PC-9 (cell line): ENCODE measurements at regions not wholly inside any gene's neighbourhood (a gene's known extent, or its start where the extent isn't known, plus 50 kb on each side); places are given as distances from the start of the nearest gene placed in this dataset.

Experiments used
- EZH2 ChIP-seq: fragments of 200-600 bp; sonication (generic); IDR thresholded peaks from 2 replicates; pipeline ENCODE4 v1.8.0; 2017; ENCODE audit warnings: antibody characterized with exemption, low read depth
- TF ChIP-seq, protein P1 (sequence below): fragments of 200-600 bp; sonication (generic); conservative IDR thresholded peaks from 2 replicates; pipeline ENCODE4 v1.6.1; 2017; ENCODE audit warnings: mixed run types, antibody characterized with exemption, mild to moderate bottlenecking, moderate library complexity

DNA sequence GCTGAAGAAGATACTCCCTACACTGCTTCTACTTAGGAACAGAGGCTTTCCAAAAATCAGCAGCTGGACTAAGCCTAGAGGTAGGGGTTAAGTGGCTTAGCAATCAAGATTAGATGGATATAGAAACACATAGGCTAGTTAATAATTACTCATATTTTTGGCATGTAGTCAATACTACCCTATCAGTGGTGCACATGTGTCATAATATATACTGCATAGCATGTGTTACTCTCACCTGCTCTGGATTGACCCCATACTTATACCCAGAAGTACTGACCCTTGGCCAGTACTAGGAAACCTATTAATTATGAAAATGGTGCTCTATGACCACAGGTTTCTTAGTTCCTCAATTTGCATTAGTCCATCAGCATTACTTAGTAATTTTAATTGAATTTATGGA lies 528.4 kb upstream of the LMO3 start:
- TF ChIP-seq, protein P1, sequence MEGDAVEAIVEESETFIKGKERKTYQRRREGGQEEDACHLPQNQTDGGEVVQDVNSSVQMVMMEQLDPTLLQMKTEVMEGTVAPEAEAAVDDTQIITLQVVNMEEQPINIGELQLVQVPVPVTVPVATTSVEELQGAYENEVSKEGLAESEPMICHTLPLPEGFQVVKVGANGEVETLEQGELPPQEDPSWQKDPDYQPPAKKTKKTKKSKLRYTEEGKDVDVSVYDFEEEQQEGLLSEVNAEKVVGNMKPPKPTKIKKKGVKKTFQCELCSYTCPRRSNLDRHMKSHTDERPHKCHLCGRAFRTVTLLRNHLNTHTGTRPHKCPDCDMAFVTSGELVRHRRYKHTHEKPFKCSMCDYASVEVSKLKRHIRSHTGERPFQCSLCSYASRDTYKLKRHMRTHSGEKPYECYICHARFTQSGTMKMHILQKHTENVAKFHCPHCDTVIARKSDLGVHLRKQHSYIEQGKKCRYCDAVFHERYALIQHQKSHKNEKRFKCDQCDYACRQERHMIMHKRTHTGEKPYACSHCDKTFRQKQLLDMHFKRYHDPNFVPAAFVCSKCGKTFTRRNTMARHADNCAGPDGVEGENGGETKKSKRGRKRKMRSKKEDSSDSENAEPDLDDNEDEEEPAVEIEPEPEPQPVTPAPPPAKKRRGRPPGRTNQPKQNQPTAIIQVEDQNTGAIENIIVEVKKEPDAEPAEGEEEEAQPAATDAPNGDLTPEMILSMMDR: no peak
- TF ChIP-seq EZH2: no peak
